IMR-90 (cell line): ENCODE measurements at regions not wholly inside any gene's neighbourhood (a gene's known extent, or its start where the extent isn't known, plus 50 kb on each side); places are given as distances from the start of the nearest gene placed in this dataset.

Experiments used
- ATAC-seq: fragments of 200-7000 bp; cut with Tn5 transposase; 2 replicates; pipeline ENCODE4 v1.9.1; 2020; ENCODE audit warnings: low read depth, mild to moderate bottlenecking, moderate library complexity
- BruUV-seq: library from RNA; stranded (reverse); fragments of 400-500 nt; replicated peaks from 2 replicates; lab custom pipeline; 2021; lab: Mats Ljungman, UMichigan
- CTCF ChIA-PET: fragments of 300-600 bp; formaldehyde crosslinking; extraction: SDS; loops from one replicate; lab custom pipeline; 2021; ENCODE audit warnings: antibody characterized with exemption; lab: Yijun Ruan, JAX
- POLR2A ChIA-PET: fragments of 300-600 bp; sonication (Branson Sonifier 250); formaldehyde crosslinking; loops from one replicate; lab custom pipeline; 2022; ENCODE audit warnings: antibody characterized with exemption; ENCODE audit not compliant: unreplicated experiment; lab: Charles Lee
- DNase-seq: peaks from one replicate; pipeline ENCODE4 v3.0.0; 2013
- H2AFZ ChIP-seq: replicated peaks from 2 replicates; pipeline ENCODE3; 2013; ENCODE audit warnings: low read length, mild to moderate bottlenecking; ENCODE audit not compliant: poor library complexity
- H2AK5ac ChIP-seq: 2 replicates; pipeline ENCODE4 v1.6.1; 2013; ENCODE audit warnings: low read depth, low read length, inconsistent platforms
- H2AK9ac ChIP-seq: replicated peaks from 2 replicates; pipeline ENCODE3; 2013; ENCODE audit warnings: mild to moderate bottlenecking, low read depth, low read length, moderate library complexity; ENCODE audit not compliant: poor library complexity
- H2BK120ac ChIP-seq: 2 replicates; pipeline ENCODE4 v1.6.1; 2013; ENCODE audit warnings: low read depth, low read length, inconsistent platforms
- H2BK15ac ChIP-seq: 3 replicates; pipeline ENCODE4 v1.6.1; 2013; ENCODE audit warnings: low read depth, low read length, inconsistent platforms
- H2BK20ac ChIP-seq: 2 replicates; pipeline ENCODE4 v1.6.1; 2013; ENCODE audit warnings: low read depth, mild to moderate bottlenecking, inconsistent platforms, low read length, moderate library complexity
- H2BK5ac ChIP-seq: 2 replicates; pipeline ENCODE4 v1.6.1; 2013; ENCODE audit warnings: mild to moderate bottlenecking, low read depth, low read length, inconsistent platforms; ENCODE audit not compliant: poor library complexity, severe bottlenecking
- H3K14ac ChIP-seq: replicated peaks from 2 replicates; pipeline ENCODE4 v1.6.1; 2013; ENCODE audit warnings: low read depth, low read length, inconsistent platforms
- H3K18ac ChIP-seq: 2 replicates; pipeline ENCODE4 v1.6.1; 2013; ENCODE audit warnings: low read depth, low read length, control low read depth
- H3K23ac ChIP-seq: 2 replicates; pipeline ENCODE4 v1.6.1; 2013; ENCODE audit warnings: low read depth, low read length, inconsistent platforms
- H3K27ac ChIP-seq: 2 replicates; pipeline ENCODE4 v1.5.1; 2013; ENCODE audit warnings: mild to moderate bottlenecking, control low read depth, low read length; ENCODE audit not compliant: insufficient read depth
- H3K27me3 ChIP-seq: 2 replicates; pipeline ENCODE4 v1.6.1; 2013; ENCODE audit warnings: low read length; ENCODE audit not compliant: control insufficient read depth, insufficient read depth
- H3K36me3 ChIP-seq: 2 replicates; pipeline ENCODE4 v1.6.1; 2013; ENCODE audit warnings: low read length, mixed read lengths; ENCODE audit not compliant: control insufficient read depth, insufficient read depth
- H3K4ac ChIP-seq: 2 replicates; pipeline ENCODE4 v1.6.1; 2013; ENCODE audit warnings: low read depth, low read length, inconsistent platforms
- H3K4me1 ChIP-seq: 2 replicates; pipeline ENCODE4 v1.6.1; 2013; ENCODE audit warnings: low read length, mixed read lengths; ENCODE audit not compliant: control insufficient read depth, insufficient read depth
- H3K4me2 ChIP-seq: 2 replicates; pipeline ENCODE4 v1.6.1; 2013; ENCODE audit warnings: low read depth, mild to moderate bottlenecking, control low read depth, low read length, moderate library complexity
- H3K4me3 ChIP-seq: 2 replicates; pipeline ENCODE4 v1.5.1; 2013; ENCODE audit warnings: low read depth, mild to moderate bottlenecking, control low read depth, low read length, moderate library complexity; ENCODE audit not compliant: insufficient read depth
- H3K56ac ChIP-seq: 2 replicates; pipeline ENCODE4 v1.6.1; 2013; ENCODE audit warnings: low read length, inconsistent platforms; ENCODE audit not compliant: insufficient read depth; ENCODE audit errors: extremely low read depth
- H3K79me1 ChIP-seq, 2 experiments: 2 replicates each; pipeline ENCODE4 v1.6.1; 2013; ENCODE audit warnings: low read length in 2 of 2, inconsistent platforms in 1 of 2, low read depth in 1 of 2
- H3K9ac ChIP-seq: 2 replicates; pipeline ENCODE4 v1.6.1; 2013; ENCODE audit warnings: low read depth, low read length, control low read depth
- H3K9me1 ChIP-seq: 2 replicates; pipeline ENCODE4 v1.6.1; 2013; ENCODE audit warnings: low read length, inconsistent platforms; ENCODE audit not compliant: insufficient read depth
- H3K9me3 ChIP-seq: 2 replicates; pipeline ENCODE4 v1.6.1; 2013; ENCODE audit warnings: low read length; ENCODE audit not compliant: control insufficient read depth, insufficient read depth
- H4K20me1 ChIP-seq: 2 replicates; pipeline ENCODE4 v1.6.1; 2013; ENCODE audit warnings: low read length, inconsistent platforms; ENCODE audit not compliant: insufficient read depth
- H4K5ac ChIP-seq: 2 replicates; pipeline ENCODE4 v1.6.1; 2013; ENCODE audit warnings: mild to moderate bottlenecking, low read depth, low read length, control low read depth
- H4K8ac ChIP-seq, 2 experiments: 2 replicates each; pipeline ENCODE4 v1.6.1; 2013; ENCODE audit warnings: low read depth in 2 of 2, low read length in 2 of 2, control low read depth in 1 of 2, inconsistent platforms in 1 of 2
- H4K91ac ChIP-seq: 2 replicates; pipeline ENCODE4 v1.6.1; 2013; ENCODE audit warnings: low read depth, low read length, inconsistent platforms; ENCODE audit not compliant: insufficient read depth
- BHLHE40 ChIP-seq: fragments of 150-350 bp; IDR thresholded peaks from 2 replicates; pipeline ENCODE4 v1.6.1; 2016; ENCODE audit warnings: mild to moderate bottlenecking, low read depth, low read length
- CEBPB ChIP-seq: IDR thresholded peaks from 2 replicates; pipeline ENCODE4 v1.6.1; 2012; ENCODE audit warnings: low read depth, low read length, improper control_type of control experiment
- CHD1 ChIP-seq: IDR thresholded peaks from 2 replicates; pipeline ENCODE4 v1.6.1; 2012; ENCODE audit warnings: low read depth, low read length, improper control_type of control experiment
- CTCF ChIP-seq: conservative IDR thresholded peaks from 2 replicates; pipeline ENCODE4 v1.5.1; 2012; ENCODE audit warnings: mild to moderate bottlenecking, low read depth, low read length, improper control_type of control experiment
- ELK1 ChIP-seq: fragments of 150-350 bp; IDR thresholded peaks from 2 replicates; pipeline ENCODE4 v1.6.1; 2016; ENCODE audit warnings: low read depth, mild to moderate bottlenecking, low read length, moderate library complexity, borderline replicate concordance
- FOS ChIP-seq: fragments of 150-350 bp; IDR thresholded peaks from 2 replicates; pipeline ENCODE4 v1.6.1; 2016; ENCODE audit warnings: low read depth, low read length
- MAFK ChIP-seq: IDR thresholded peaks from 2 replicates; pipeline ENCODE4 v1.6.1; 2012; ENCODE audit warnings: low read depth, low read length, improper control_type of control experiment
- MAZ ChIP-seq: IDR thresholded peaks from 2 replicates; pipeline ENCODE4 v1.6.1; 2012; ENCODE audit warnings: low read depth, mild to moderate bottlenecking, low read length, improper control_type of control experiment, moderate library complexity, borderline replicate concordance
- MXI1 ChIP-seq: IDR thresholded peaks from 2 replicates; pipeline ENCODE4 v1.6.1; 2012; ENCODE audit warnings: low read depth, mild to moderate bottlenecking, low read length, moderate library complexity, borderline replicate concordance
- NFE2L2 ChIP-seq: fragments of 150-350 bp; IDR thresholded peaks from 2 replicates; pipeline ENCODE4 v1.6.1; 2016; ENCODE audit warnings: low read depth, mild to moderate bottlenecking, low read length
- POLR2A ChIP-seq: IDR thresholded peaks from 2 replicates; pipeline ENCODE4 v1.6.1; 2012; ENCODE audit warnings: mild to moderate bottlenecking, low read depth, low read length
- RAD21 ChIP-seq: IDR thresholded peaks from 2 replicates; pipeline ENCODE4 v1.6.1; 2012; ENCODE audit warnings: low read length, improper control_type of control experiment
- RCOR1 ChIP-seq: IDR thresholded peaks from 2 replicates; pipeline ENCODE4 v1.6.1; 2012; ENCODE audit warnings: mild to moderate bottlenecking, low read length, improper control_type of control experiment; ENCODE audit not compliant: insufficient replicate concordance
- RFX5 ChIP-seq: IDR thresholded peaks from 2 replicates; pipeline ENCODE4 v1.8.0; 2012; ENCODE audit warnings: low read depth, mild to moderate bottlenecking, low read length, moderate library complexity
- SMC3 ChIP-seq: fragments of 150-350 bp; IDR thresholded peaks from 2 replicates; pipeline ENCODE4 v1.6.1; 2016; ENCODE audit warnings: low read depth, mild to moderate bottlenecking, antibody characterized with exemption, low read length, moderate library complexity
- USF2 ChIP-seq: fragments of 150-350 bp; IDR thresholded peaks from 2 replicates; pipeline ENCODE4 v1.6.1; 2017; ENCODE audit warnings: mild to moderate bottlenecking, antibody characterized with exemption, low read length, low read depth
- WGBS, 2 experiments: methylation state at CpG; one replicate each; pipeline versions ENCODE4 v1.1.5 to v1.1.7; 2013; ENCODE audit warnings: missing lambda C conversion rate in 2 of 2; ENCODE audit not compliant: insufficient read length in 1 of 2; ENCODE audit errors: extremely low coverage in 2 of 2; 5-methylcytosine and 5-hydroxymethylcytosine counted together
- dilution Hi-C: fragments of 300-500 bp; cut with HindIII; formaldehyde crosslinking; loops from one replicate; pipeline ENCODE4 v1.14.3; 2018; ENCODE audit warnings: low sequenced_read_pairs; ENCODE audit not compliant: unreplicated experiment
- in situ Hi-C: fragments of 300-500 bp; cut with MboI; formaldehyde crosslinking; loops from 3 replicates; pipeline ENCODE4 v1.14.3; 2019; ENCODE audit warnings: low sequenced_read_pairs, inconsistent platforms, mixed read lengths
- intact Hi-C: fragments of 100-400 bp; cut with micrococcal nuclease; formaldehyde crosslinking; loops from 2 replicates; pipeline ENCODE4 v1.10.0; 2022

GRCh38 chr11:106422583-106422982 is 345.1 kb downstream of the AASDHPPT start:
- Histone ChIP-seq H3K56ac (no peak overlapping the region), H2BK5ac (no peak overlapping the region), H3K9ac (no peak overlapping the region), H4K5ac (no peak overlapping the region), H3K36me3 (no peaks in the 10 kb centered on the region), H3K18ac (no peak overlapping the region), H3K23ac (no peak overlapping the region), H3K79me1 (no peaks in the 10 kb centered on the region), H4K20me1 (no peaks in the 10 kb centered on the region), H2BK15ac (no peak overlapping the region), H3K27ac (no peak overlapping the region), H3K4me2 (no peak overlapping the region), H2AK9ac (no peak overlapping the region), H3K9me1 (peaks cover 5% of the 10 kb centered on the region; the same call in 1 of the 2 replicates), H3K14ac (no peak overlapping the region), H3K27me3 (no peaks in the 10 kb centered on the region), H2BK120ac (no peak overlapping the region), H3K4me3 (no peak overlapping the region), H3K4ac (no peak overlapping the region), H4K91ac (no peak overlapping the region), H3K9me3 (no peaks in the 10 kb centered on the region), H2AFZ (no peak overlapping the region), H2AK5ac (no peak overlapping the region), H2BK20ac (no peak overlapping the region), H3K4me1 (peaks cover 3% of the 10 kb centered on the region), H4K8ac (no peak overlapping the region)
- intact Hi-C loops, result no loop called here
- ChIA-PET CTCF (no interaction called here), POLR2A (no interaction called here)
- TF ChIP-seq CTCF (no peak), NFE2L2 (no peak), POLR2A (no peak), CHD1 (no peak), MXI1 (no peak), CEBPB (no peak), RFX5 (no peak), SMC3 (no peak), RCOR1 (no peak), RAD21 (no peak), MAZ (no peak), USF2 (no peak), FOS (no peak), ELK1 (no peak), MAFK (no peak), BHLHE40 (no peak)
- ATAC-seq, result no peak
- no CpG with 5 or more reads among the region's 3 CpGs for WGBS, 2 experiments
- no TSS peak for BruUV-seq
- dilution Hi-C loops, result no loop called here
- in situ Hi-C loops, result no loop called here
- no peak for DNase-seq
